ENCODE measurements at regions not wholly inside any gene's neighbourhood (a gene's known extent, or its start where the extent isn't known, plus 50 kb on each side); places are given as distances from the start of the nearest gene placed in this dataset.
"Not testable (repeated sequence)": the region's sequence is repeated elsewhere in the genome, so short reads cannot be mapped to it uniquely, and the experiment has no call there.

GRCh38 chr14:104401785-104402184 lies 177.8 kb upstream of the C14orf180 start:
- DNase-seq (ENCODE audit: low spot score) = no peak
- no peaks in the 10 kb centered on the region for H3K36me3 ChIP-seq (ENCODE audit: insufficient read depth, low read length, poor library complexity, severe bottlenecking)
- no peaks in the 10 kb centered on the region for H3K4me1 ChIP-seq (ENCODE audit: insufficient read depth, low read length, poor library complexity, severe bottlenecking)
- no peak overlapping the region for H3K27ac ChIP-seq (ENCODE audit: low read depth, low read length, poor library complexity, severe bottlenecking)
- BruUV-seq (replicated peaks) = no TSS peak
- H3K4me3 ChIP-seq (ENCODE audit: low read depth, low read length, poor library complexity, severe bottlenecking) = no peak overlapping the region
- peaks cover 7% of the 10 kb centered on the region for H3K9me3 ChIP-seq (ENCODE audit: low read depth, low read length, poor library complexity, severe bottlenecking)
- intact Hi-C loops (cut with micrococcal nuclease; ENCODE audit: unreplicated experiment) = no loop called here
- no peak for TF ChIP-seq EZH2 (IDR thresholded peaks at IDR 0.05; ENCODE audit: borderline replicate concordance, low read depth, low read length, poor library complexity, severe bottlenecking)
- TF ChIP-seq CTCF (conservative IDR thresholded peaks at IDR 0.05; ENCODE audit: low read depth, low read length) = no peak
- peaks cover 22% of the 10 kb centered on the region for H3K27me3 ChIP-seq (replicated peaks; ENCODE audit: insufficient read depth, low read depth, low read length, poor library complexity)
- ChIA-PET CTCF (no interaction called here), POLR2A (ENCODE audit: low non-redundant PET) (no interaction called here)

- intact Hi-C loops (cut with micrococcal nuclease; ENCODE audit: unreplicated experiment); H3K9me3 ChIP-seq (ENCODE audit: low read depth, low read length, poor library complexity, severe bottlenecking); H3K36me3 ChIP-seq (ENCODE audit: insufficient read depth, low read length, poor library complexity, severe bottlenecking); DNase-seq (ENCODE audit: low spot score); H3K4me3 ChIP-seq (ENCODE audit: low read depth, low read length, poor library complexity, severe bottlenecking); BruUV-seq (replicated peaks); CTCF ChIA-PET; POLR2A ChIA-PET (ENCODE audit: low non-redundant PET); H3K27ac ChIP-seq (ENCODE audit: low read depth, low read length, poor library complexity, severe bottlenecking); H3K4me1 ChIP-seq (ENCODE audit: insufficient read depth, low read length, poor library complexity, severe bottlenecking): not testable (repeated sequence)
- peaks cover 26% of the 10 kb centered on the region for H3K27me3 ChIP-seq (replicated peaks; ENCODE audit: insufficient read depth, low read depth, low read length, poor library complexity)
Observed at GRCh38 chr14:104402303-104402702, 177.3 kb upstream of the C14orf180 start.

GRCh38 chr14:104403421-104404220 lies 175.9 kb upstream of the C14orf180 start:
- CTCF ChIA-PET = no interaction called here

More at GRCh38 chr14:104403421-104404220, 175.9 kb upstream of the C14orf180 start:
- POLR2A ChIA-PET (ENCODE audit: low non-redundant PET) = no interaction called here
- Histone ChIP-seq H3K4me3 (ENCODE audit: low read depth, low read length, poor library complexity, severe bottlenecking) (no peak overlapping the region), H3K27me3 (replicated peaks; ENCODE audit: insufficient read depth, low read depth, low read length, poor library complexity) (peaks cover 29% of the 10 kb centered on the region), H3K36me3 (ENCODE audit: insufficient read depth, low read length, poor library complexity, severe bottlenecking) (no peaks in the 10 kb centered on the region), H3K4me1 (ENCODE audit: insufficient read depth, low read length, poor library complexity, severe bottlenecking) (no peaks in the 10 kb centered on the region), H3K27ac (ENCODE audit: low read depth, low read length, poor library complexity, severe bottlenecking) (no peak overlapping the region), H3K9me3 (ENCODE audit: low read depth, low read length, poor library complexity, severe bottlenecking) (peaks cover under 1% of the 10 kb centered on the region)
- intact Hi-C loops (cut with micrococcal nuclease; ENCODE audit: unreplicated experiment) = no loop called here
- TF ChIP-seq CTCF (conservative IDR thresholded peaks at IDR 0.05; ENCODE audit: low read depth, low read length) = no peak
- no peak for TF ChIP-seq EZH2 (IDR thresholded peaks at IDR 0.05; ENCODE audit: borderline replicate concordance, low read depth, low read length, poor library complexity, severe bottlenecking)
- no peak for DNase-seq (ENCODE audit: low spot score)
- BruUV-seq (replicated peaks) = no TSS peak
